ENCODE measurements at regions not wholly inside any gene's neighbourhood (a gene's known extent, or its start where the extent isn't known, plus 50 kb on each side); places are given as distances from the start of the nearest gene placed in this dataset.
"Not testable (repeated sequence)": the region's sequence is repeated elsewhere in the genome, so short reads cannot be mapped to it uniquely, and the experiment has no call there.

DNA sequence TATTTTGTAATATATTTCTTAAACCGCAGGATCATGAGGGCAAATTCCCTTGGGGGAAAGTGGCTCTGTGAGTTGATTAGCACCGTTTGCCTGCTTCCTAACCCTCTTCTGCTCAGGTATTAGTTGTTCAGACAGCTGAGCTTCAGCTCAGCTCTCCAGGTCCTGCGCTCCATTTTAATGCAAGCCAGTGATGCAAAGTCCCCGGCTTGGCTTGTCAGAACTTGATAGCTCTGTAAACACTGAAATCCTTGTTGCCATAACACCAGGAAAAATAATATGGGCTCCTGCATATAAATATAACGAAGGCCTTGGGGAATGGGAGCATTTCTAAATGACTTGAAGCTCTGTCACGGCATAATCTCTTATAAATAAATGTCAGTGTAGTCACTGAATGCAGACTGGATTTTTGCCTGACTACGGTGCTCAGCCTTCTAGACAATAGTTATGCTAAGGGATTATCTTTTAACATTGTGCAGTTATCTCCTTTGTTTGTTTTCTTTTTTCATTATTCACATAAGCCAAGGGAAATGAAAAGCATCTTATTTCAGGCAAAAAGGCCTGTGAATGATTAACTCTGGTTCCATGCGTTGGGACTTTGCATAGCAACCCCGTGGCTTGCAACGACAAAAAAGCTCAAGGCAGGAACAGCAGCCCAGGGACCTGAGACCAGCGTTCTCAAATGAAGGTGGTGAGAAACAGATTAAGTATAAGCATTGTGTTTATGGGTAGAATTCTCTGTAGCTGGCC is 253.2 kb downstream of the SPRY1 start:
- no peak for DNase-seq

DNA sequence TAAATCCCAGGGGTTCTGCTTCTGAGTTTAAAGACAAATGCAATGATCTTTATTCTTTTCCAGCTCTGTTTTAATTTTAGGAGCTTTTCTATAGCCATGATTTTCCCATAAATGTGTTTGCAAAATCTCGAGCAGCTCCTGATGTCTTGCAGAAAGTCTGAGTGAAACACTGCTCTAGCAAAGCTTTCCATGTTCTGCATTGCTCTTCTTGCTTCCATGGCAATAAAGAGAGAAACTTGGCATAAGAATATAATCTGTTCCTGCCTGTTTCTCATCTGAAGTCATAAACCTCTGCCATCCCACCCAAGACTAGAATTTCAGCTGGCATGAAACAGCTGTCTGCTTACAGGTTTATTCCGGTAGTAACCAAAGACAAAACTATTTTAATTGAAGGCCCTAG is 254.5 kb downstream of the SPRY1 start:
- DNase-seq: no peak

DNA sequence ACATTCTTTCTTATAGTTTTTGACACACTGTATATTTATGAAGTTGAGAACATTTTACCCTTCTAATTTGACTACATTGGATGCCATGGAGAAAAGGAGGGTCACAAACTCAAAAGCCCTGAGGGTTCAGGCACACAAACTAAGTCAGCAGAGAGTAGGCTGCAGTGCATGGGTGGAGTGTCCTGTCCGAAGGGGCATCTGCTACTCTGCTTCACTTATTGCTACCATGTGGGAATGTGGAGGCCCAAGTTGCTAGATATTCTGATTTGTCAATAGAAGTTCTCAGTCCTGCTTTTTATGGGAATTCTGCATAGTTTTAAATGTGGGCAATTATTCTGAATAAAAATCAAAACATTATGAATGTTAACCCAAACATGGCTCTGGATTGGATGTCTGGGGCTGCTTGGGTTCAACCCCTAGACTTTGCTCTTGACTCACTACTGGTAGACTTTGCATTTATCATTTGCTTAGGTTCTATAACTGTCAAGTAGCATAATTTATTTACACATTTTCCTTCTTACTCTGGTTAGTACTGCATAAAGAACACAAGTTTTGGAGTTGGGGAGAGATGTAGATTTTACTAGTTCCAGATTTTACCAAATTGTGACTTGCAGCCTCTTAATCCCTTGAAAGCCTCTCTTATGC is 255.1 kb downstream of the SPRY1 start:
- no peak for DNase-seq

DNA sequence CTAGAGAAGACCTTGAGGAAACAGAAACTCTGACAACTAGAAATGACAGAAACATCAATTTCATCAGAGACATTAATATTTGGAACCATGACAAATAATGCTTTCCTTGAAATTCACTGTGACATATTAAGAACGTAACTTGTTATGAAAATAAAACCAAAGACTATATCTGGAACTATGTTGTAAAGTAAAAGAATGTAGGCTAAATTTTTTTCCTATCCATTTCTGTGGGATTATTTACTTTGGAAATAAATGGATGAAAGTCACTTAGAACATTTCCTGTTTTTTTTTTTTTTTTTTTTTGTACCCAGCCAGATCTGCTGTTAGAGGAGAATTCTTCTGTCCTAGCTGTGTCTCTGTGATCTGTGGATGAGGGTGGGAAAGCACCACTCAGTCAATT is 255.9 kb downstream of the SPRY1 start:
- no peak for DNase-seq

DNA sequence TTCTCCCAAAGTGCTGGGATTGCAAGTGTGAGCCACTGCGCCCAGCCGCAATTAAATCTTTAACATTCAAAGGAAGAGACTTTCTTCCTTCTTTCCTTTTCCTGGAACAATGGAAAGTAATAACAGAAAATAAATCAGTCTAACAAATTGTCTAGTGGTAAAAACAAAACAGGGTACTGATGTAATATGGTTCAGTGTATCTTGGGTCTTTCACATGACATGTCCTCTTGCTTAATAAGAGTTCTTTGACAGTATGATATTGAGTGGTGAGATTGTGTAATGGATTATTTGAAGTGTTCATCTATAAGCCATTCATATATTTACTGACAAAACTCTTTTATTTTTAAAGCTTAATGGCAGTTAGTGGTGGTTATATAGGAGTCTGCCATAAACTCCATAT is 256.6 kb downstream of the SPRY1 start:
- no peak for DNase-seq

DNA sequence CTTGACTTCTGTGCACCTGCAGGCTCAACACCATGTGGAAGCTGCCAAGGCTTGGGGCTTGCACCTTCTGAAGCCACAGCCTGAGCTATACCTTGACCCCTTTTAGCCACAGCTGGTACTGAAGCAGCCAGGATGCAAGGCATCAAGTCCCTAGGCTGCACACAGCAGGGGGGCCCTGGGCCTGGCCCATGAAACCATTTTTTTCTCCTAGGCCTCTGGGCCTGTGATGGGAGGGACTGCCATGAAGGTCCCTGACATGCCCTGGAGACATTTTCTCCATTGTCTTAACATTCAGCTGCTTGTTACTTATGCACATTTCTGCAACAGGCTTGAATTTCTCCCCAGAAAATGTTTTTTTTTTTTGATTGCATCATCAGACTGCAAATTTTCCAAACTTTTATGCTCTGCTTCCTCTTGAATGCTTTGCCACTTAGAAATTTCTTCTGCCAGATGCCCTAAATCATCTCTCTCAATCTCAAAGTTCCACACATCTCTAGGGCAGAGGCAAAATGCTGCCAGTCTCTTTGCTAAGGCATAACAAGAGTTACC is 260.2 kb downstream of the SPRY1 start:
- DNase-seq: not testable (repeated sequence)

DNA sequence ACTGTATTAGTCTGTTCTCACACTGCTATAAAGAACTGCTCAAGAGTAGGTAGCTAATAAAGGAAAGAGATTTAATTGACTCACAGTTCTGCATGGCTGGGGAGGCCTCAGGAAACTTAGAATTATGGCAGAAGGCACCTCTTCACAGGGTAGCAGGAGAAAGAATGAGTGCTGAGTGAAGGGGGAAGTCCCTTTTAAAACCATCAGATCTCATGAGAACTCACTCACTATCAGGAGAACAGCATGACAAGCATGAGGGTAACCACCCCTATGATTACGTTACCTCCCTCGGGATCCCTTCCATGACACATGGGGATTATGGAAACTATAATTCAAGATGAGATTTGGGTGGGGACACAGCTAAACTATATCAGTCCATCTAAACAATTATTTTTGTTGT is 261.0 kb downstream of the SPRY1 start:
- DNase-seq: not testable (repeated sequence)

DNA sequence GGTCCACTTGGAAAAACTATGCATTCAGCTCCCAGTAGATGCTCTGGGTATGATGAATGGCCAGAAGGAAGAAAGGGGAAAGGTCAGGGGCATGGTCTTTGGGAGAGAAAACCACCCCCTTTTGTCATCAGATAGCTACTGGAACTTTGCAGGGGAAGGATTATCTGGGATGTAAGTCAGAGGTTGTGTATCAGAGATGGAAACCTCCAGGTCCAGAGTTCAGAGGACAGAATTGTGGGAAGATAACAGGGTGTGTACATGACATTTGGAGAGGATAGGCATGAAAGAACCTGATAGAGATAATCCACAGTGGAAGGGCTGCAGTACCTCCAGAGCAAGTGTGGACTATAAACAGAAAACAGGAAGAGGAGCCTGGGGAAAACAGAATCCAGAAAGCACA is 262.7 kb downstream of the SPRY1 start:
- DNase-seq: no peak

DNA sequence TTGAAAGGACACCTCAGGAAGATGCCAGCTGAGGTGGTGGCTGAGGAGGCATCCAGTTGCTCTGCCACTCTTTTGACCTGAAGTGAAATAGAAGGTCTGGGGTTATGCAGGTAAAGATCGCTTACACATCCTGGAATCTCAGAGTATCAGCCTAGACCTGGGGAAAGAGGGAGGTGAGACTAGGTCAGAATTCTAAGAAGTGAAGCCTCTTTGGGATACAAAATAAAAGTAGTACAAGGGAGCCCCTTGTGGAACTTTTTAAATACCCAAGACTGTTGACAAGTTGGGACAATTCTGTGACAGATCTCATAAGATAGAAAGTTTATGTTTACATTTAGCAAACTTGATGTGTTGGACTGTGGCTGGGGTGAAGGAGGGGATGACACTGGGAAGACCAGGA is 263.1 kb downstream of the SPRY1 start:
- DNase-seq: no peak

DNA sequence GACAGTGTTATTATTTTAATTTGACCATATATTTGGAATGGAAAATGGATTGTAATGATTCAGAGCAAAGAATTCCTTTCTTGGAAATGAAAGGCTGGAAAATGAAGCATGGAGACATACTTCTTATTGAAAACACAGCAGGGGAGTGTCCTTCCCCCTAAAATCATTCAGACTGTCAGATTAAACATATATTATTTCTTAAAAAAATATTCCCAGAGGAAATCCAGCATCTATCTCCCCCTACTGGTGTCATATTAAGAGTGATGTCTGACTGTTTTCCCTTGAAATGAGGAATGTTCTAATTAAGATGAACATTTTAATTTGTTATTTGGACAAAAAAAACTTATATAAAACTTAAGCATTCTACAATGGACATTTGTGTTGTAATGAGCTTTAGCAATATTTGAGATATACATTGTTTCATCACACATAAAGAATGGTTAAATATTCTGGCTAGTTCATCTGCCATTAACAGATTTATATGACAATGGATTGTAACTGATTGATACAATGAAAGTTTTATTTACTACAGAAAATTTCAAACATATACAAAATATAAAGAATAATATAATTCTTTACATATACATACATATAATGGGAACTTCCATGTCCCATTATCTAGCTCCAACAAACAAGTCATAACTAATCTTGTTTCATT is 264.6 kb downstream of the SPRY1 start:
- no peak for DNase-seq

DNA sequence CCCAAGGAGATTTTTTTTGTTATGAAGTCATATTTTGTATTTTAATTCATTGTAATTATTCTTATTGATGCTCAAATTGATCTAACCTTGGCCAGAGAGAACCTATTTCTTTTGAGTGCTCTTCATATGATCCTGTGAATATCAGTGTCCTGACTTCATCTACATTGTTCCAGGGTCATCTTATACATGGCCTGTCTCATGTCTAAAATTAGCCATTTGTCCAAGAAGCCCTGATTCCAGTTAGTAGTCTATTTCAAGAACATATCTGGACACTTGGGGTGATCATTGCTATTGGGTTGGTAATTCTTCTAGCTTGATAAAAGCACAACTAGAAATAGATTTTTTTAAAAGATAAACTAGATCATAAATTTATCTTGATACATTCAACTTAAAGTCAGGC is 266.2 kb downstream of the SPRY1 start:
- no peak for DNase-seq

DNA sequence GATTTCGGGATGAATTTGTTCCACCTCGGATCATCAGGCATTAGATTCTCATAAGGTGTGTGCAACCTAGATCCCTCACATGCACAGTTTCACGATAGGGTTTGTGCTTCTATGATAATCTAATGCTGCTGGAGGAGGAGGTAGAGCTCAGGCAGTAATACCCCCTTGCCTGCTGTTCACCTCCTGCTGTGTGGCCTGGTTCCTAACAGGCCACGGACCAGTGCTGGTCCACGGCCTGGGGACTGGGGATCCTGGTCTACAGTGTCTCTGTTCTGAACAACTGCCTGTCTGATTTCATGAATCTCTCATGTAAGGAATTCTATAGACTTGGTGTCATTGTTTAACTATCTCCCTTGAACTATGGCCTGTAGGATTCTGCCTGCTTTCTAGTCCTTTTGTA is 269.9 kb downstream of the SPRY1 start:
- DNase-seq: no peak

DNA sequence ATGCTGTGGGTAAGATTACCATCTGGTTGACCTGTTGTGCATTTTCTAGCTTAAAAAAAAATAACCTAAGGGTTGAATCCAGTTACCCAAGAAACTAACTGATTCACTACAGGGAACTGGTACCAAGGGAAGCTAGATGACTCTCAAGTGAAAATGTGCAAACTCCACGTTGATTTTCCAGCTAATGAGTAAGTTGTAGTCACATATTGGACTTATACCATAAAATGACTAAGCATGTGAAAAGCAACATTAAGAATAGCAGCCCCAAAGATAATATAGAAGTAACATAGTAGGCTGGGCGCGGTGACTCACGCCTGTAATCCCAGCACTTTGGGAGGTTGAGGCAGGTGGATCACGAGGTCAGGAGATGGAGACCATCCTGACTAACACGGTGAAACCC is 270.9 kb downstream of the SPRY1 start:
- no peak for DNase-seq

DNA sequence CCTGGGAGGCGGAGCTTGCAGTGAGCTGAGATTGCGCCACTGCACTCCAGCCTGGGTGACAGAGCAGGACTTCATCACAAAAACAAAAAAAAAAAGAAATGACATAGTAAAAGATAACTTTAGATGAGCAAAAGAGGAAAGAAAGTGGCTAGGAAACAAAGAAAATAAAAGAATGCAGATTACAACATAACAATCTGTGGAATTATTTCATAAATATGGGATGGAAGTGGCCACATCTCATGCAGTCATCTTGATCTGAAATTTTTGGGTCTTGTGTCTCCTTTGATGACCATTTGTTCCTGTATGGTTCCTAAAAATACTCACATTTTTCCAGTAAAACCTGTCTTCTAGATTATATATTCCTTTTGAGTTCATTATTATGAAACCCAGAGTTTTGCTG is 271.4 kb downstream of the SPRY1 start:
- DNase-seq: no peak

DNA sequence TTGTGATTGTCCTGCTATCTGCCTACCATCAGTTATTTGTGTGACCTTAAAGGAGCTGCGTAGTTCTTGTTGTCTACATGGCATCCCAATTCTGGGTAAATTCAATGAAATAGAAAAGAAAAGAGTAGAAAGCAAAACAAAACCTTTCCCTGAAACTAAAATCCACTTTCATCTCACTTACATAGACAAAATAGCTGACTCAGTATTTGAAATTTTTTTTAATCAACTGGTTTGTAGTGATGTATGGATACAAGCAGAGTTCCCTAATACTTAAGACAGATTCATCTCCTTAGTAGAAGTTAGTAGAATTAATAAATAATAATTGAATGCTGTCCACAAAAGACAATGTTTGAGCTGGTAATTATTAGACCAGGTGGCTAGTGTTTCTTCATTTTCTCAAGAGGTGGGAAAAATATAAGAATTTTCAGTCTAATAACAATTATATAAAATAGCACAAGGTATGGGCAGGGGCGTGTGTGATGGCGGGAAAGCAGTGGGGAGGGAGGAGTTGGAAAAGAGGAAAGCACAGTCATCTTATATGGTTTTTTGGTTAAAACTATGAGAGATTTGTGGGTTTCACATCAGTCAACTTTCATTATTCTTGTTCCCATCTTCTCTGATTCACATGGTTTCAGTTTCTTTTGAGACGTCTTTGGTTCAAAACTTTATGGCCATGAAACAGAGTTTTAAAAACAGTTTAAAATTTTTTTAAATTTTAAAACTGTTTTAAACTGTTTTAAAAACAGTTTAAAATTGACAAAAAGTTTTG is 275.2 kb downstream of the SPRY1 start:
- DNase-seq: peak; percentile 53

DNA sequence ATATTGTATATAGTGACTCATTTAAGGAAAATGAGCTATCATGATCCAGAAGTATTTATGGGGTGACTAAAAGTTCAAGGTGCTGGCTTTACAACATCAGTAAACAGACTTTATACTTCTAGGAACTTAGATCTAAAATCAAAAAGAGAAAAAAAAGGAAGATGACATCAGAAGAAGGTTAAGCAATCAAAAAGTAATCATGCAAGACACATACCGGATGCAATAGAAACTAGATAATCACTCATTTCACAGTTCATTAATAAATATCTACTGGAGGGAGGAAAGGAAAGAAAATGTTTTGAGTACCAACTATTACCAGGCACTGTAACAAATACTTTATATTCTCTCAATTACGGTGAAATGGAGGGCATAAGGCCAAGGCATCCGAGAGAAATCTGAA is 276.4 kb downstream of the SPRY1 start:
- DNase-seq: no peak

DNA sequence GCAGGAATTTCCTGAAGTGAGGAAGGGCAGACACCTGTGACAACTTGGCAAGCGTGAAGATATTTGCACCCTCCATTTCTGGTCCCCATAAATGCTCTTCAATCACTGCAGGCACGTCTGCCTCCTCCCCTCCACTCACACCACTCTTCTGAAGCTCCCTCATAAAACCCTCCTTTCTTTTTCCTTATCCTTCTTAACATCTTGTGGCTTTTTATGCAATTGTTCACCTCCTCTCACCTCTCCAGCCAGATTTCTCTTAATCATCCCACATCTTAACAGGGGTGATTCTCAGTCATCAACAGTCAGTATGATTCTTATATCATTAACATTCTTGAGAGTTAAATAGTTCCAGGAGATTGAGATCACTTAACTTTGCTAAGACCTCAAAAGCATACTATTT is 277.4 kb downstream of the SPRY1 start:
- no peak for DNase-seq

DNA sequence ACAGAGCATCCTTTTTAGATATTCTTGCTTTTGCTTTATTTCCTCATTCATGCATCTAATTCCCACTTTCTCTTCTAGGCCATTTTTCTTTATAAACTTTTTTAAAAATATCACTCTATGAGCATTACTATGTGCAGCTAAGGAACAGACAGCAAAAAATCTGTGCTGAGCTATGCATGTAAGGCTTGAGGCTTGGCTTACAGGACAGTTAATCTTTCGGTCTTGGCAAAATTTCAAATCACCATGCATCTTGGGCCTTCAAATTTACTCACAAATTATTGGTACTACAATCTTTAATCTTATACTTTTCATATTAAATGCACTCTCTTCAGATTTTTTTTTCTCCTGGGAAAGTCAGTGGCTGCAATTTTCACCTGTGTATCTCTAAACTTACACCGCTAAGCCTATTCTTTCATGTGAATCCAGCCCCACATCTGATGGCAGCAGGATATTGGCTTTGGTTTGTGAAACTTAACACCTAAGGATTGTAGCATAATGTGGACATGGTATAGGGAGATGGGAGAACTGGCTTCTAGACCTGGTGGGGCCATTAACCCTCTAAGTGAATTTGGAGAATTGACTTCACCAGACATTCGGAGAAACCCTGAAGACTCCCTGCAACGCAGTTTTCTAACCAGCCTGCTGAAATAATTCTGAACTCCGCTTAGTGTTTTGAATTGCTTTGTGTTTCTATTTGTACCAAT is 278.3 kb downstream of the SPRY1 start:
- no peak for DNase-seq

DNA sequence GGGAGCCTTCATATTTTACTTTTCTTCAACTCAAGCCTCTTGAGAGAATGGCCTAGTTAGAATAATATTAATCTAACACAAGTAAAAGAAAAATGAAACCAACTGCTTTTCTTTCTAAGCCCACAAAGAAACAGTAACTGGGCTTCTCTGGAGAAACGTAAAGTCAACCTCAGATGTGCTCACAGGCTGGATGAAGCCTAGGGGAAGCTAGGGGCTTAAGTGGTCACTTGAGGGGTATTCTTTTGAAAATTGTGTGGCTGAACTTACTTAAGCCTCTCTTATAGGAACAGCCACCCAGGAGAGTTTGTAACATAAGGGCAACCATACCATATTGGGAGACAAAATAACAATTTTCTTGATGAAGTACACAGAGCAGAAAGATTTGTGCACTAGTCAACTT is 279.0 kb downstream of the SPRY1 start:
- DNase-seq: no peak

DNA sequence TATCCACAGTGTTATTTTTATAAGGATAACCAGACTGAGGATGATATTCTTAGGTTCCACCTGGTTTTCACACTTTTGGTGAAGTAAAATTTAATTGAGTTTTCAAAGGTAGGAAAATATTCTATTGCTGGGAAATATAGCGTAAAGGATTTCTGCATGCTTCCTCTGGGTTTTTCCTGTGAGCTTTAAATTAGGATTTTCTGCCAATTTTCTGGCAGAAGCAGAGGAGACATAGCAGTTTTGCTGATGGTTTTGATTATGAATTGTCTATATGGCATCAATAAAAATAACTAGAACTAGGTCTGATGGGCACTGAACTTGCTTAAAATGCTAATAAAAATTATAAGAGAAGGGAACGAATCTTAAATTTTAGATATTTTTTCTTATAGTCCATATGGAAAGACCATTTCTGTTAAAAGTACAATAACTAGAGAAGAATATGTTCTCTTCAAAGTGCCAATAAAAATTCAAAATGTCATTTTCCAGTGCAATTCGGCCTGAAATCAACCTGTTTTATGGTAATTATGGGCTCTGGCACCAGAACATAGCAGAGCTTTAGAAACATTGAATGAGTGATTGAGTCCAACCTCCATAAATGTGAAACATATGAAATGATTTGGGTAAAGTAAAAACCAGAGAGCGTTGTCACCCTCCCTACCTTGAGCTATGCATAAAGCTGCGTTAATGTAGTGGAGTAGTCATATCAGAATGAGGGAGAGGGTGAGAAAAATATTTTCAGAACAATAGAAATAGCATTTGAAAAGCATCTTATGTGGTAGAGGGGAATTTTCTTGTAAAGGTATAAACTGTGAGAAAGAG is 279.7 kb downstream of the SPRY1 start:
- no peak for DNase-seq

DNA sequence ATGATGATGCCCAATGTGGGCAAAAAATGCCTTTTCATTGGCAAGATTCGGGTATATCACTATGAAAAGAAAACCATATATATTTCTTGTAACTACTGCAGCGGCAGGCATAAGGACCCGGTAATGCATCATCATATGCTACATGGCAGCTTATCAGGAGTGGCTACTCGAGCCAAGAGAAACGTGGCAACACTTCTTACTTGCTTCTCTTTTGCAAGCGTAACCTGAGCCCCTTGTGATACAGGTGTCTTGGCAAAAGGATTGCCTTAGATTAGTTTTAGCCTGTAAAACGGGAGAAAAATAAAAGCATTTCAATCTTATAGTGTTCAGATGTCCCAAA is 280.3 kb downstream of the SPRY1 start:
- no peak for DNase-seq

DNA sequence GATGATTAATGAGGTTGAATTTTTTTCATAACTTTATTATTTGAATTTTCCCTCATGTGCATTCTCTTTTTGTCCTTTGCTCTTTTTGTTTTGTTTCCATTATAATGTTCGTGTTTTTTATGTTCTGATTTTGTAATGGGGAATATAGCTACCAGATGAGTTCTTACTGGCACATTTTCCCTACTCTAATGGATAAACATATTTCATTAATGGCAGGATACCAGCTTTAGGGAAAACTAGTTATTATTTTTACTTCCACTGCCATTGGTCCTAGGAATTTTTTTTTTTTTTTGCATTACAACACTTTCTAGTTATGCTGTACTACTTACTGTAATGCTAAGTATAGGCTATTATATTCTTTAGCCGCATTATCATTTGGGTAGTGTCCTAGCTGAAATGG is 286.3 kb downstream of the SPRY1 start:
- no peak for DNase-seq

All from stimulated activated CD4-positive, alpha-beta T cell treated with anti-CD3 and anti-CD28 coated beads, Interleukin-15, amount 100 ng/mL, for 24 hours (primary cell).